K562 (cell line): ENCODE measurements at regions not wholly inside any gene's neighbourhood (a gene's known extent, or its start where the extent isn't known, plus 50 kb on each side); places are given as distances from the start of the nearest gene placed in this dataset.

Experiments
- CLOCK ChIP-seq: fragments of 250-450 bp; sonication (Bioruptor Pico); IDR thresholded peaks from 2 replicates; pipeline ENCODE4 v1.4.0; 2020; ENCODE audit warnings: mild to moderate bottlenecking, moderate library complexity, borderline replicate concordance
- MYNN ChIP-seq, 2 experiments: sonication (generic); formaldehyde crosslinking in 1 of 2; IDR thresholded peaks; 2 replicates each; pipeline versions ENCODE4 v1.5.0 to v1.6.1; 2016 to 2020; ENCODE audit warnings: antibody characterized with exemption in 1 of 2, missing genetic modification reagents in 1 of 2
- POLR2A ChIP-seq: fragments of 450-650 bp; conservative IDR thresholded peaks from 2 replicates; pipeline ENCODE4 v1.6.1; 2016
- POLR2B ChIP-seq: fragments of 450-650 bp; IDR thresholded peaks from 2 replicates; pipeline ENCODE4 v1.6.1; 2018; ENCODE audit warnings: low read depth; ENCODE audit not compliant: partially characterized antibody
- SMARCC2 ChIP-seq: fragments of 450-650 bp; IDR thresholded peaks from 2 replicates; pipeline ENCODE4 v1.6.1; 2017; ENCODE audit warnings: antibody characterized with exemption, moderate library complexity, mild to moderate bottlenecking, low read depth
- TARDBP ChIP-seq: fragments of 450-650 bp; IDR thresholded peaks from 2 replicates; pipeline ENCODE4 v1.6.1; 2016
- TBL1XR1 ChIP-seq, 2 experiments: IDR thresholded peaks; 2 replicates each; pipeline ENCODE4 v1.6.1; 2012; ENCODE audit warnings: improper control_type of control experiment in 2 of 2, low read length in 2 of 2, mild to moderate bottlenecking in 1 of 2
- ZBTB26 ChIP-seq: fragments of 450-650 bp; formaldehyde crosslinking; IDR thresholded peaks from 2 replicates; pipeline ENCODE4 v1.4.0; 2022; ENCODE audit warnings: missing genetic modification characterization

- TF ChIP-seq SMARCC2 (no peak), ZBTB26 (CRISPR knock-in tag) (no peak), CLOCK (no peak), TARDBP (no peak), TBL1XR1 (IDR thresholded peaks at IDR 0.05; ENCODE audit: low read length in 2 of 2) (no peak), POLR2A (no peak), POLR2B (no peak), MYNN (IDR thresholded peaks at IDR 0.05) (no peak), MYNN (CRISPR knock-in tag; IDR thresholded peaks at IDR 0.05) (no peak)
Observed at GRCh38 chr22:42322562-42322926, 52.1 kb upstream of the TCF20 start.
